ENCODE measurements at regions not wholly inside any gene's neighbourhood (a gene's known extent, or its start where the extent isn't known, plus 50 kb on each side); places are given as distances from the start of the nearest gene placed in this dataset.
A peak's percentile ranks its signal among the peaks of the same experiment; 100 is the strongest.
"Not testable (repeated sequence)": the region's sequence is repeated elsewhere in the genome, so short reads cannot be mapped to it uniquely, and the experiment has no call there.

GRCh38 chr1:119191325-119191724 is 50.9 kb upstream of the WARS2 start:
- no peak for DNase-seq

- DNase-seq = no peak
Observed at GRCh38 chr1:119204197-119204960, 63.9 kb upstream of the WARS2 start.

GRCh38 chr1:119204961-119205357 is 64.5 kb upstream of the WARS2 start:
- no peak for DNase-seq

GRCh38 chr1:119209061-119209460 is 68.6 kb upstream of the WARS2 start:
- no peak for DNase-seq

- no peak for DNase-seq
Observed at GRCh38 chr1:119209596-119210295, 69.3 kb upstream of the WARS2 start.

GRCh38 chr1:119210296-119210649 is 69.8 kb upstream of the WARS2 start:
- no peak for DNase-seq

GRCh38 chr1:119213213-119213612 is 72.8 kb upstream of the WARS2 start:
- not testable (repeated sequence) for DNase-seq

GRCh38 chr1:119214961-119215360 is 74.5 kb upstream of the WARS2 start:
- DNase-seq = not testable (repeated sequence)

- no peak for DNase-seq
Observed at GRCh38 chr1:119217309-119217828, 76.9 kb upstream of the WARS2 start.

- no peak for DNase-seq
Observed at GRCh38 chr1:119219711-119220110, 79.3 kb upstream of the WARS2 start.

GRCh38 chr1:119220991-119221390 is 80.5 kb upstream of the WARS2 start:
- no peak for DNase-seq

- no peak for DNase-seq
Observed at GRCh38 chr1:119222271-119222670, 81.8 kb upstream of the WARS2 start.

- DNase-seq = no peak
Observed at GRCh38 chr1:119225265-119225664, 84.8 kb upstream of the WARS2 start.

- no peak for DNase-seq
Observed at GRCh38 chr1:119225831-119226230, 85.4 kb upstream of the WARS2 start.

- no peak for DNase-seq
Observed at GRCh38 chr1:119226321-119226720, 85.9 kb upstream of the WARS2 start.

GRCh38 chr1:119226913-119227312 is 86.5 kb upstream of the WARS2 start:
- no peak for DNase-seq

GRCh38 chr1:119227456-119227855 is 87.0 kb upstream of the WARS2 start:
- no peak for DNase-seq

GRCh38 chr1:119228335-119229080 is 88.1 kb upstream of the WARS2 start:
- DNase-seq = no peak

- no peak for DNase-seq
Observed at GRCh38 chr1:119235120-119235519, 94.7 kb upstream of the WARS2 start.

GRCh38 chr1:119245881-119246280 is 105.4 kb upstream of the WARS2 start:
- DNase-seq = peak in 1 of 56 donors; percentile 2

GRCh38 chr1:119249283-119249682 is 108.8 kb upstream of the WARS2 start:
- DNase-seq = no peak

- no peak for DNase-seq
Observed at GRCh38 chr1:119250299-119250698, 109.8 kb upstream of the WARS2 start.

Measured in nucleus accumbens (tissue), 56 donors.